Naive thymus-derived CD4-positive, alpha-beta T cell (primary cell): ENCODE measurements at regions not wholly inside any gene's neighbourhood (a gene's known extent, or its start where the extent isn't known, plus 50 kb on each side); places are given as distances from the start of the nearest gene placed in this dataset.

Source experiments
- ATAC-seq: fragments of 150-1000 bp; cut with Tn5 transposase; 2 replicates; pipeline ENCODE4 v1.10.0; 2021; ENCODE audit warnings: mild to moderate bottlenecking, moderate library complexity
- CTCF ChIA-PET: fragments of 350-600 bp; sonication (Branson Sonifier 250); formaldehyde crosslinking; loops from one replicate; lab custom pipeline; 2021; ENCODE audit warnings: antibody characterized with exemption; lab: Charles Lee
- POLR2A ChIA-PET: fragments of 350-600 bp; sonication (Branson Sonifier 250); formaldehyde crosslinking; loops from one replicate; lab custom pipeline; 2021; ENCODE audit warnings: antibody characterized with exemption, inconsistent platforms; lab: Charles Lee
- DNase-seq, 9 donors: peaks; one replicate each; pipeline versions ENCODE4 v3.0.0 to v3.0.0-alpha.2; 2020 to 2022; ENCODE audit warnings: mixed read lengths in 1 of 9
- H3K27ac ChIP-seq: one replicate; pipeline ENCODE4 v1.7.0; 2013; ENCODE audit warnings: mild to moderate bottlenecking, low read depth, low read length, moderate library complexity
- H3K27me3 ChIP-seq, 2 donors: one replicate each; pipeline ENCODE4 v1.7.0; 2013; ENCODE audit warnings: low read length in 2 of 2, mild to moderate bottlenecking in 2 of 2, moderate library complexity in 2 of 2; ENCODE audit not compliant: control insufficient read depth in 2 of 2, insufficient read depth in 2 of 2
- H3K36me3 ChIP-seq, 3 experiments: 1 replicate in 2 of 3; 2 replicates in 1 of 3; pipeline ENCODE4 v1.7.0; 2013; ENCODE audit warnings: low read length in 3 of 3, mild to moderate bottlenecking in 3 of 3, moderate library complexity in 1 of 3; ENCODE audit not compliant: insufficient read depth in 3 of 3, control insufficient read depth in 2 of 3
- H3K4me1 ChIP-seq, 2 donors: one replicate each; pipeline ENCODE4 v1.7.0; 2013; ENCODE audit warnings: low read length in 2 of 2, mild to moderate bottlenecking in 2 of 2, moderate library complexity in 1 of 2; ENCODE audit not compliant: control insufficient read depth in 2 of 2, insufficient read depth in 2 of 2
- H3K4me3 ChIP-seq: 2 replicates; pipeline ENCODE4 v1.7.0; 2013; ENCODE audit warnings: mild to moderate bottlenecking, low read length
- H3K9me3 ChIP-seq, 3 experiments: 1 replicate in 2 of 3; 2 replicates in 1 of 3; pipeline ENCODE4 v1.7.0; 2013; ENCODE audit warnings: low read length in 3 of 3; ENCODE audit not compliant: control insufficient read depth in 2 of 3
- H3K27ac Mint-ChIP-seq, 9 donors: one replicate each; pipeline ENCODE4 v1.8.0; 2020 to 2022; ENCODE audit warnings: mixed read lengths in 9 of 9, mild to moderate bottlenecking in 8 of 9, moderate library complexity in 5 of 9, inconsistent platforms in 2 of 9
- H3K27me3 Mint-ChIP-seq, 5 donors: one replicate each; pipeline ENCODE4 v1.8.0; 2021 to 2022; ENCODE audit warnings: mixed read lengths in 5 of 5, mild to moderate bottlenecking in 1 of 5
- H3K36me3 Mint-ChIP-seq, 5 donors: one replicate each; pipeline ENCODE4 v1.8.0; 2020 to 2022; ENCODE audit warnings: mixed read lengths in 5 of 5, mild to moderate bottlenecking in 3 of 5, inconsistent platforms in 1 of 5
- H3K4me1 Mint-ChIP-seq, 7 donors: one replicate each; pipeline ENCODE4 v1.8.0; 2020 to 2022; ENCODE audit warnings: mixed read lengths in 7 of 7, mild to moderate bottlenecking in 3 of 7, inconsistent platforms in 1 of 7
- H3K4me3 Mint-ChIP-seq, 10 donors: one replicate each; pipeline ENCODE4 v1.8.0; 2020 to 2022; ENCODE audit warnings: mild to moderate bottlenecking in 10 of 10, mixed read lengths in 10 of 10, moderate library complexity in 6 of 10, inconsistent platforms in 2 of 10
- H3K9me3 Mint-ChIP-seq, 11 donors: one replicate each; pipeline ENCODE4 v1.8.0; 2020 to 2022; ENCODE audit warnings: mixed read lengths in 11 of 11, mild to moderate bottlenecking in 4 of 11, inconsistent platforms in 1 of 11, moderate library complexity in 1 of 11
- intact Hi-C, 2 donors: fragments of 100-400 bp; cut with micrococcal nuclease; formaldehyde crosslinking; loops; one replicate each; pipeline ENCODE4 v1.15.1; 2023

- Mint-ChIP-seq H3K4me3 (no peak overlapping the region), H3K4me1 (peaks cover 0 to 6% (median 0%) of the 10 kb centered on the region in 7 donors), H3K27me3 (peaks cover 0 to 32% (median 25%) of the 10 kb centered on the region in 5 donors), H3K36me3 (peaks cover 0 to 3% (median 0%) of the 10 kb centered on the region in 5 donors), H3K9me3 (peaks cover 0 to 12% (median 4%) of the 10 kb centered on the region in 11 donors), H3K27ac (no peak overlapping the region)
- no peak overlapping the region for H3K4me3 ChIP-seq
- DNase-seq (no peak), ATAC-seq (no peak)
- ChIA-PET POLR2A (no interaction called here), CTCF (no interaction called here)
- H3K36me3 ChIP-seq, result no peaks in the 10 kb centered on the region
- H3K9me3 ChIP-seq, result no peaks in the 10 kb centered on the region
- no peak overlapping the region for H3K27ac ChIP-seq
- no peaks in the 10 kb centered on the region for H3K27me3 ChIP-seq
- H3K4me1 ChIP-seq, result no peaks in the 10 kb centered on the region
- intact Hi-C loops, result no loop called here
Observed at GRCh38 chr7:42449431-42449830, 212.4 kb upstream of the GLI3 start.

- Mint-ChIP-seq H3K9me3 (peaks cover 0 to 16% (median 4%) of the 10 kb centered on the region in 11 donors), H3K4me1 (peaks cover 0 to 6% (median 0%) of the 10 kb centered on the region in 7 donors), H3K36me3 (peaks cover 0 to 3% (median 0%) of the 10 kb centered on the region in 5 donors), H3K27ac (no peak overlapping the region), H3K4me3 (no peak overlapping the region), H3K27me3 (peaks cover 0 to 32% (median 25%) of the 10 kb centered on the region in 5 donors)
- Histone ChIP-seq H3K4me3 (no peak overlapping the region), H3K9me3 (no peaks in the 10 kb centered on the region), H3K27me3 (no peaks in the 10 kb centered on the region), H3K27ac (no peak overlapping the region), H3K4me1 (no peaks in the 10 kb centered on the region), H3K36me3 (no peaks in the 10 kb centered on the region)
- intact Hi-C loops, result no loop called here
- CTCF ChIA-PET, result no interaction called here
- DNase-seq, result no peak
- POLR2A ChIA-PET, result no interaction called here
- no peak for ATAC-seq
Observed at GRCh38 chr7:42448901-42449300, 211.9 kb upstream of the GLI3 start.

GRCh38 chr7:42445691-42446090 lies 208.7 kb upstream of the GLI3 start:
- peaks cover 0 to 31% (median 7%) of the 10 kb centered on the region in 11 donors for H3K9me3 Mint-ChIP-seq
- no peaks in the 10 kb centered on the region for H3K36me3 ChIP-seq
- H3K27me3 ChIP-seq, result no peaks in the 10 kb centered on the region
- no peaks in the 10 kb centered on the region for H3K4me1 Mint-ChIP-seq
- CTCF ChIA-PET, result no interaction called here
- H3K4me3 ChIP-seq, result no peak overlapping the region
- no peak overlapping the region for H3K4me3 Mint-ChIP-seq
- H3K27ac ChIP-seq, result no peak overlapping the region
- no peaks in the 10 kb centered on the region for H3K9me3 ChIP-seq
- no peaks in the 10 kb centered on the region for H3K4me1 ChIP-seq
- ATAC-seq (no peak), DNase-seq (no peak)
- intact Hi-C loops, result no loop called here
- H3K27me3 Mint-ChIP-seq, result peaks cover 0 to 23% (median 20%) of the 10 kb centered on the region in 5 donors
- peaks cover 0 to 3% (median 0%) of the 10 kb centered on the region in 5 donors for H3K36me3 Mint-ChIP-seq
- H3K27ac Mint-ChIP-seq, result no peak overlapping the region
- POLR2A ChIA-PET, result no interaction called here

- H3K9me3 Mint-ChIP-seq, result peaks cover 6 to 58% (median 17%) of the 10 kb centered on the region in 11 donors
- Histone ChIP-seq H3K4me3 (no peak overlapping the region), H3K9me3 (peaks cover 0 to 5% (median 0%) of the 10 kb centered on the region in 3 experiments), H3K4me1 (no peaks in the 10 kb centered on the region), H3K27ac (no peak overlapping the region), H3K36me3 (no peaks in the 10 kb centered on the region), H3K27me3 (no peaks in the 10 kb centered on the region)
- no peaks in the 10 kb centered on the region for H3K4me1 Mint-ChIP-seq
- ChIA-PET CTCF (no interaction called here), POLR2A (no interaction called here)
- H3K27me3 Mint-ChIP-seq, result peaks cover 0 to under 1% (median 0%) of the 10 kb centered on the region in 5 donors
- DNase-seq, result no peak
- no peak for ATAC-seq
- intact Hi-C loops, result no loop called here
- no peak overlapping the region for H3K27ac Mint-ChIP-seq
- no peaks in the 10 kb centered on the region for H3K36me3 Mint-ChIP-seq
- H3K4me3 Mint-ChIP-seq, result no peak overlapping the region
Observed at GRCh38 chr7:42440951-42441350, 203.9 kb upstream of the GLI3 start.

GRCh38 chr7:42432644-42433043 lies 195.6 kb upstream of the GLI3 start:
- no peaks in the 10 kb centered on the region for H3K4me1 ChIP-seq
- H3K27me3 Mint-ChIP-seq, result no peaks in the 10 kb centered on the region
- CTCF ChIA-PET, result no interaction called here
- POLR2A ChIA-PET, result no interaction called here
- DNase-seq, result no peak
- no peaks in the 10 kb centered on the region for H3K4me1 Mint-ChIP-seq
- no peak for ATAC-seq
- intact Hi-C loops, result no loop called here
- H3K4me3 Mint-ChIP-seq, result no peak overlapping the region
- H3K9me3 ChIP-seq, result no peaks in the 10 kb centered on the region
- H3K9me3 Mint-ChIP-seq, result peaks cover 0 to 12% (median 7%) of the 10 kb centered on the region in 11 donors
- H3K27ac Mint-ChIP-seq, result no peak overlapping the region
- no peak overlapping the region for H3K27ac ChIP-seq
- H3K4me3 ChIP-seq, result no peak overlapping the region
- H3K27me3 ChIP-seq, result no peaks in the 10 kb centered on the region
- no peaks in the 10 kb centered on the region for H3K36me3 Mint-ChIP-seq
- no peaks in the 10 kb centered on the region for H3K36me3 ChIP-seq

GRCh38 chr7:42431873-42432272 lies 194.9 kb upstream of the GLI3 start:
- H3K4me3 Mint-ChIP-seq, result no peak overlapping the region
- H3K36me3 Mint-ChIP-seq, result no peaks in the 10 kb centered on the region
- no peaks in the 10 kb centered on the region for H3K4me1 ChIP-seq
- H3K27ac Mint-ChIP-seq, result no peak overlapping the region
- ATAC-seq (no peak), DNase-seq (no peak)
- no peaks in the 10 kb centered on the region for H3K9me3 ChIP-seq
- H3K36me3 ChIP-seq, result no peaks in the 10 kb centered on the region
- intact Hi-C loops, result no loop called here
- ChIA-PET POLR2A (no interaction called here), CTCF (no interaction called here)
- H3K27me3 ChIP-seq, result no peaks in the 10 kb centered on the region
- H3K9me3 Mint-ChIP-seq, result peaks cover 0 to 11% (median 7%) of the 10 kb centered on the region in 11 donors
- no peak overlapping the region for H3K4me3 ChIP-seq
- H3K4me1 Mint-ChIP-seq, result no peaks in the 10 kb centered on the region
- no peaks in the 10 kb centered on the region for H3K27me3 Mint-ChIP-seq
- no peak overlapping the region for H3K27ac ChIP-seq

- ChIA-PET POLR2A (no interaction called here), CTCF (no interaction called here)
- Mint-ChIP-seq H3K27me3 (no peaks in the 10 kb centered on the region), H3K9me3 (peaks cover 0 to 4% (median 0%) of the 10 kb centered on the region in 11 donors), H3K27ac (no peak overlapping the region), H3K4me3 (no peak overlapping the region), H3K4me1 (no peaks in the 10 kb centered on the region), H3K36me3 (no peaks in the 10 kb centered on the region)
- no peaks in the 10 kb centered on the region for H3K27me3 ChIP-seq
- H3K4me3 ChIP-seq, result no peak overlapping the region
- DNase-seq (no peak), ATAC-seq (no peak)
- no peaks in the 10 kb centered on the region for H3K36me3 ChIP-seq
- intact Hi-C loops, result no loop called here
- H3K27ac ChIP-seq, result no peak overlapping the region
- no peaks in the 10 kb centered on the region for H3K9me3 ChIP-seq
- no peaks in the 10 kb centered on the region for H3K4me1 ChIP-seq
Observed at GRCh38 chr7:42429339-42429738, 192.3 kb upstream of the GLI3 start.
